Gastrocnemius medialis (tissue), 4 donors: ENCODE measurements at regions not wholly inside any gene's neighbourhood (a gene's known extent, or its start where the extent isn't known, plus 50 kb on each side); places are given as distances from the start of the nearest gene placed in this dataset.

Source experiments
- POLR2A ChIP-seq, 2 donors: fragments of 450-650 bp; IDR thresholded peaks; one replicate each; pipeline ENCODE4 v1.6.1; 2017; ENCODE audit warnings: antibody characterized with exemption in 2 of 2, mild to moderate bottlenecking in 2 of 2, moderate library complexity in 2 of 2
- TF ChIP-seq, protein P1 (sequence below), 5 experiments: fragments of 450-650 bp in 3 of 5; fragments of 200-600 bp in 2 of 5; sonication (generic) in 2 of 5; IDR thresholded peaks in 4 of 5; conservative IDR thresholded peaks in 1 of 5; 1 replicate in 4 of 5; 2 replicates in 1 of 5; pipeline ENCODE4 v1.5.1; 2016 to 2019; ENCODE audit warnings: antibody characterized with exemption in 5 of 5, mild to moderate bottlenecking in 3 of 5, moderate library complexity in 3 of 5

DNA sequence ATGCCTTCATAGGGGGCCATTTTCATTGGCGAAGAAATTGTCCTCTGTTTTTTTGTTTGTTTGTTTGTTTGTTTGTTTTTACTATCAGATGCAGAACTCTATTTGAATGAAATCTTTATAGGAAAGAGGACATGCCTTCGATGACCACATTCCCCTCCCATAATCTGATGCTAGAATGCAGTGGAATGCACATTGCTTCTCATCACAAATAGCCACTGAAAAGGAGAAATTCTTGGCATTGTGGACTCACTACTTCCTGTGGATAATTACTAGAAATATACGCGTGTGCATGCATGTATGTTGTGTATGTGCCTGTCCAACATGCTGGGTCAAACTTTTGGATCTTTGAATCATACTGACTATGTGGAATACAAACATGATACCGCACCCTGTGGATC is 70.5 kb upstream of the SFMBT2 start:
- TF ChIP-seq, protein P1, sequence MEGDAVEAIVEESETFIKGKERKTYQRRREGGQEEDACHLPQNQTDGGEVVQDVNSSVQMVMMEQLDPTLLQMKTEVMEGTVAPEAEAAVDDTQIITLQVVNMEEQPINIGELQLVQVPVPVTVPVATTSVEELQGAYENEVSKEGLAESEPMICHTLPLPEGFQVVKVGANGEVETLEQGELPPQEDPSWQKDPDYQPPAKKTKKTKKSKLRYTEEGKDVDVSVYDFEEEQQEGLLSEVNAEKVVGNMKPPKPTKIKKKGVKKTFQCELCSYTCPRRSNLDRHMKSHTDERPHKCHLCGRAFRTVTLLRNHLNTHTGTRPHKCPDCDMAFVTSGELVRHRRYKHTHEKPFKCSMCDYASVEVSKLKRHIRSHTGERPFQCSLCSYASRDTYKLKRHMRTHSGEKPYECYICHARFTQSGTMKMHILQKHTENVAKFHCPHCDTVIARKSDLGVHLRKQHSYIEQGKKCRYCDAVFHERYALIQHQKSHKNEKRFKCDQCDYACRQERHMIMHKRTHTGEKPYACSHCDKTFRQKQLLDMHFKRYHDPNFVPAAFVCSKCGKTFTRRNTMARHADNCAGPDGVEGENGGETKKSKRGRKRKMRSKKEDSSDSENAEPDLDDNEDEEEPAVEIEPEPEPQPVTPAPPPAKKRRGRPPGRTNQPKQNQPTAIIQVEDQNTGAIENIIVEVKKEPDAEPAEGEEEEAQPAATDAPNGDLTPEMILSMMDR (IDR thresholded peaks at IDR 0.05 in 4 of 5, conservative IDR thresholded peaks at IDR 0.05 in 1 of 5): no peak
- TF ChIP-seq POLR2A (IDR thresholded peaks at IDR 0.05): no peak
